ENCODE measurements at regions not wholly inside any gene's neighbourhood (a gene's known extent, or its start where the extent isn't known, plus 50 kb on each side); places are given as distances from the start of the nearest gene placed in this dataset.

DNA sequence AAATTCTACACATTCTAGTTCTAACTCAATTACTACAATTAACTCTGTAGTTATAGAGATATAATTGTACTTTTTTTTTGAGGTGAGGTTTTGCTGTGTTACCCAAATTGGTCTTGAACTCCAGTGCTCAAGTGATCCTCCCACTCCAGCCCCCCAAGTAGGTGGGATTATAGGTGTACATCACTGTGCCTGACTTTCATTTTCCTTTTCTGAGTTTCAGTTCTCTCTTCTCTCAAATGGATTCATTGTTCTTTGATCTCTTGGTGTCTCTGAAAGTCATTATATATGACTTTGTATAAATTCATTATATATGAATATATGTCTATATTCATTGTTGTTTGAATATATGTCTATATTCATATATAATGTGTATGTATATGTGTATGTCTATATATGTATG is 74.0 kb upstream of the GALNT2 start:
- TF ChIP-seq, protein P1, sequence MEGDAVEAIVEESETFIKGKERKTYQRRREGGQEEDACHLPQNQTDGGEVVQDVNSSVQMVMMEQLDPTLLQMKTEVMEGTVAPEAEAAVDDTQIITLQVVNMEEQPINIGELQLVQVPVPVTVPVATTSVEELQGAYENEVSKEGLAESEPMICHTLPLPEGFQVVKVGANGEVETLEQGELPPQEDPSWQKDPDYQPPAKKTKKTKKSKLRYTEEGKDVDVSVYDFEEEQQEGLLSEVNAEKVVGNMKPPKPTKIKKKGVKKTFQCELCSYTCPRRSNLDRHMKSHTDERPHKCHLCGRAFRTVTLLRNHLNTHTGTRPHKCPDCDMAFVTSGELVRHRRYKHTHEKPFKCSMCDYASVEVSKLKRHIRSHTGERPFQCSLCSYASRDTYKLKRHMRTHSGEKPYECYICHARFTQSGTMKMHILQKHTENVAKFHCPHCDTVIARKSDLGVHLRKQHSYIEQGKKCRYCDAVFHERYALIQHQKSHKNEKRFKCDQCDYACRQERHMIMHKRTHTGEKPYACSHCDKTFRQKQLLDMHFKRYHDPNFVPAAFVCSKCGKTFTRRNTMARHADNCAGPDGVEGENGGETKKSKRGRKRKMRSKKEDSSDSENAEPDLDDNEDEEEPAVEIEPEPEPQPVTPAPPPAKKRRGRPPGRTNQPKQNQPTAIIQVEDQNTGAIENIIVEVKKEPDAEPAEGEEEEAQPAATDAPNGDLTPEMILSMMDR (IDR thresholded peaks at IDR 0.05), result no peak
- no peak for TF ChIP-seq EZH2 (IDR thresholded peaks at IDR 0.05; ENCODE audit: borderline replicate concordance, insufficient read depth, low read depth, low read length, poor library complexity, severe bottlenecking)

Data from B cell (primary cell).